ENCODE measurements at regions not wholly inside any gene's neighbourhood (a gene's known extent, or its start where the extent isn't known, plus 50 kb on each side); places are given as distances from the start of the nearest gene placed in this dataset.

- no peak for TF ChIP-seq CTCF (optimal IDR thresholded peaks at IDR 0.05 in 1 of 3, IDR thresholded peaks at IDR 0.05 in 1 of 3, conservative IDR thresholded peaks at IDR 0.05 in 1 of 3; ENCODE audit: extremely low read depth in 1 of 3, insufficient read depth in 2 of 3, low read length in 3 of 3)
- no peak for TF ChIP-seq EZH2 (IDR thresholded peaks at IDR 0.05; ENCODE audit: low read length)
These were observed 320.4 kb downstream of the TLE3 start for GRCh38 chr15:69777356-69777755.

All from keratinocyte (primary cell).